ENCODE measurements at regions not wholly inside any gene's neighbourhood (a gene's known extent, or its start where the extent isn't known, plus 50 kb on each side); places are given as distances from the start of the nearest gene placed in this dataset.

DNA sequence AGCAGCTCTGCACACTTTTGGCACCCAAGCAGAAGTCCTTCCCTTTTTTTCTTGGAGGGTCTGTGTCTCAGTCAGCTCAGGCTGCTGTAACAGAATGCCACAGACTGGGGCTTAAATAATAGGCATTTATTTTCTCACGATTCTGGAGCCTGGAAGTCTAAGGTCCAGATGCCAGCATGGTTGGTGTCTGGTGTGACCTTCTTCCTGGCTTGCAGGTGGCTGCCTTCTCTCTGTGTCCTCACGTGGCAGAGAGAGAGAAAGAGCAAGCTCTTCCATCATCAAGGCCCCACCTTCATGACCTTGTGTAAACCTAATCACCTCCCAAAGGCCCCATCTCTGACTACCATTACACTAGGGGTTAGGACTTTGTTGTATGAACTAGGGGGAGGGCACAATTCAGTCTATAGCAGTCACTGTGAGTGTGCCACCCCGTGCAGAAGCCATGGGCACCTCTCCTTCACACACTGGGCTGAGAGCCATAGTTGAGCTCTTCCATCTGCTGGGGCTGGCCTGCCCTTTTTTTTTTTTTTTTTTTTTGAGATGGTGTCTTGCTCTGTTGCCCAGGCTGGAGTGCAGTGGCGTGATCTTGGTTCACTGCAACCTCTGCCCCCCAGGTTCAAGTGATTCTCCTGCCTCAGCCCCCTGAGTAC lies 80.3 kb downstream of the OAT start:
- TF ChIP-seq, protein P1, sequence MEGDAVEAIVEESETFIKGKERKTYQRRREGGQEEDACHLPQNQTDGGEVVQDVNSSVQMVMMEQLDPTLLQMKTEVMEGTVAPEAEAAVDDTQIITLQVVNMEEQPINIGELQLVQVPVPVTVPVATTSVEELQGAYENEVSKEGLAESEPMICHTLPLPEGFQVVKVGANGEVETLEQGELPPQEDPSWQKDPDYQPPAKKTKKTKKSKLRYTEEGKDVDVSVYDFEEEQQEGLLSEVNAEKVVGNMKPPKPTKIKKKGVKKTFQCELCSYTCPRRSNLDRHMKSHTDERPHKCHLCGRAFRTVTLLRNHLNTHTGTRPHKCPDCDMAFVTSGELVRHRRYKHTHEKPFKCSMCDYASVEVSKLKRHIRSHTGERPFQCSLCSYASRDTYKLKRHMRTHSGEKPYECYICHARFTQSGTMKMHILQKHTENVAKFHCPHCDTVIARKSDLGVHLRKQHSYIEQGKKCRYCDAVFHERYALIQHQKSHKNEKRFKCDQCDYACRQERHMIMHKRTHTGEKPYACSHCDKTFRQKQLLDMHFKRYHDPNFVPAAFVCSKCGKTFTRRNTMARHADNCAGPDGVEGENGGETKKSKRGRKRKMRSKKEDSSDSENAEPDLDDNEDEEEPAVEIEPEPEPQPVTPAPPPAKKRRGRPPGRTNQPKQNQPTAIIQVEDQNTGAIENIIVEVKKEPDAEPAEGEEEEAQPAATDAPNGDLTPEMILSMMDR (IDR thresholded peaks at IDR 0.05), result no peak
- TF ChIP-seq, protein P2, sequence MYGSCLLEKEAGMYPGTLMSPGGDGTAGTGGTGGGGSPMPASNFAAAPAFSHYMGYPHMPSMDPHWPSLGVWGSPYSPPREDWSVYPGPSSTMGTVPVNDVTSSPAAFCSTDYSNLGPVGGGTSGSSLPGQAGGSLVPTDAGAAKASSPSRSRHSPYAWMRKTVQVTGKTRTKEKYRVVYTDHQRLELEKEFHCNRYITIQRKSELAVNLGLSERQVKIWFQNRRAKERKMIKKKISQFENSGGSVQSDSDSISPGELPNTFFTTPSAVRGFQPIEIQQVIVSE (CRISPR knock-in tag; IDR thresholded peaks at IDR 0.05; ENCODE audit: borderline replicate concordance), result no peak
- no peak for TF ChIP-seq NFYB (CRISPR knock-in tag; conservative IDR thresholded peaks at IDR 0.05; ENCODE audit: low read depth)
- TF ChIP-seq SMAD3 (CRISPR knock-in tag; IDR thresholded peaks at IDR 0.05; ENCODE audit: borderline replicate concordance), result no peak
- TF ChIP-seq SP1 (CRISPR knock-in tag; conservative IDR thresholded peaks at IDR 0.05), result no peak
- no peak for TF ChIP-seq ELF4 (CRISPR knock-in tag; IDR thresholded peaks at IDR 0.05; ENCODE audit: low read depth)
- TF ChIP-seq CREB1 (CRISPR knock-in tag; IDR thresholded peaks at IDR 0.05), result no peak
- TF ChIP-seq, protein P3, sequence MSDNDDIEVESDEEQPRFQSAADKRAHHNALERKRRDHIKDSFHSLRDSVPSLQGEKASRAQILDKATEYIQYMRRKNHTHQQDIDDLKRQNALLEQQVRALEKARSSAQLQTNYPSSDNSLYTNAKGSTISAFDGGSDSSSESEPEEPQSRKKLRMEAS (CRISPR knock-in tag; IDR thresholded peaks at IDR 0.05), result no peak
- TF ChIP-seq, protein P4, sequence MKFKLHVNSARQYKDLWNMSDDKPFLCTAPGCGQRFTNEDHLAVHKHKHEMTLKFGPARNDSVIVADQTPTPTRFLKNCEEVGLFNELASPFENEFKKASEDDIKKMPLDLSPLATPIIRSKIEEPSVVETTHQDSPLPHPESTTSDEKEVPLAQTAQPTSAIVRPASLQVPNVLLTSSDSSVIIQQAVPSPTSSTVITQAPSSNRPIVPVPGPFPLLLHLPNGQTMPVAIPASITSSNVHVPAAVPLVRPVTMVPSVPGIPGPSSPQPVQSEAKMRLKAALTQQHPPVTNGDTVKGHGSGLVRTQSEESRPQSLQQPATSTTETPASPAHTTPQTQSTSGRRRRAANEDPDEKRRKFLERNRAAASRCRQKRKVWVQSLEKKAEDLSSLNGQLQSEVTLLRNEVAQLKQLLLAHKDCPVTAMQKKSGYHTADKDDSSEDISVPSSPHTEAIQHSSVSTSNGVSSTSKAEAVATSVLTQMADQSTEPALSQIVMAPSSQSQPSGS (CRISPR knock-in tag; IDR thresholded peaks at IDR 0.05; ENCODE audit: borderline replicate concordance, low read depth), result no peak
- TF ChIP-seq TCF7 (CRISPR knock-in tag; IDR thresholded peaks at IDR 0.05; ENCODE audit: low read depth), result no peak
- TF ChIP-seq KAT7 (CRISPR knock-in tag; IDR thresholded peaks at IDR 0.05; ENCODE audit: borderline replicate concordance), result no peak
- TF ChIP-seq JUN (CRISPR knock-in tag; IDR thresholded peaks at IDR 0.05), result no peak
- TF ChIP-seq ETV6 (CRISPR knock-in tag; IDR thresholded peaks at IDR 0.05), result no peak
- TF ChIP-seq, protein P5, sequence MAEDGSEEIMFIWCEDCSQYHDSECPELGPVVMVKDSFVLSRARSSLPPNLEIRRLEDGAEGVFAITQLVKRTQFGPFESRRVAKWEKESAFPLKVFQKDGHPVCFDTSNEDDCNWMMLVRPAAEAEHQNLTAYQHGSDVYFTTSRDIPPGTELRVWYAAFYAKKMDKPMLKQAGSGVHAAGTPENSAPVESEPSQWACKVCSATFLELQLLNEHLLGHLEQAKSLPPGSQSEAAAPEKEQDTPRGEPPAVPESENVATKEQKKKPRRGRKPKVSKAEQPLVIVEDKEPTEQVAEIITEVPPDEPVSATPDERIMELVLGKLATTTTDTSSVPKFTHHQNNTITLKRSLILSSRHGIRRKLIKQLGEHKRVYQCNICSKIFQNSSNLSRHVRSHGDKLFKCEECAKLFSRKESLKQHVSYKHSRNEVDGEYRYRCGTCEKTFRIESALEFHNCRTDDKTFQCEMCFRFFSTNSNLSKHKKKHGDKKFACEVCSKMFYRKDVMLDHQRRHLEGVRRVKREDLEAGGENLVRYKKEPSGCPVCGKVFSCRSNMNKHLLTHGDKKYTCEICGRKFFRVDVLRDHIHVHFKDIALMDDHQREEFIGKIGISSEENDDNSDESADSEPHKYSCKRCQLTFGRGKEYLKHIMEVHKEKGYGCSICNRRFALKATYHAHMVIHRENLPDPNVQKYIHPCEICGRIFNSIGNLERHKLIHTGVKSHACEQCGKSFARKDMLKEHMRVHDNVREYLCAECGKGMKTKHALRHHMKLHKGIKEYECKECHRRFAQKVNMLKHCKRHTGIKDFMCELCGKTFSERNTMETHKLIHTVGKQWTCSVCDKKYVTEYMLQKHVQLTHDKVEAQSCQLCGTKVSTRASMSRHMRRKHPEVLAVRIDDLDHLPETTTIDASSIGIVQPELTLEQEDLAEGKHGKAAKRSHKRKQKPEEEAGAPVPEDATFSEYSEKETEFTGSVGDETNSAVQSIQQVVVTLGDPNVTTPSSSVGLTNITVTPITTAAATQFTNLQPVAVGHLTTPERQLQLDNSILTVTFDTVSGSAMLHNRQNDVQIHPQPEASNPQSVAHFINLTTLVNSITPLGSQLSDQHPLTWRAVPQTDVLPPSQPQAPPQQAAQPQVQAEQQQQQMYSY (CRISPR knock-in tag; IDR thresholded peaks at IDR 0.05), result no peak

Measured in WTC11 (cell line).